Kidney epithelial cell (primary cell): ENCODE measurements at regions not wholly inside any gene's neighbourhood (a gene's known extent, or its start where the extent isn't known, plus 50 kb on each side); places are given as distances from the start of the nearest gene placed in this dataset.
A peak's percentile ranks its signal among the peaks of the same experiment; 100 is the strongest.

Experiments
- DNase-seq: peaks from one replicate; pipeline ENCODE4 v3.0.0-alpha.2; 2010; ENCODE audit warnings: low read depth
- H3K27me3 ChIP-seq: 2 replicates; pipeline ENCODE4 v1.6.0; 2011; ENCODE audit warnings: low read length; ENCODE audit not compliant: control insufficient read depth, insufficient read depth
- H3K36me3 ChIP-seq: 2 replicates; pipeline ENCODE4 v1.5.1; 2011; ENCODE audit warnings: low read length; ENCODE audit not compliant: control insufficient read depth, insufficient read depth
- H3K4me3 ChIP-seq: 2 replicates; pipeline ENCODE4 v1.5.1; 2011; ENCODE audit warnings: low read depth, mild to moderate bottlenecking, control low read depth, low read length
- CTCF ChIP-seq: IDR thresholded peaks from 2 replicates; pipeline ENCODE4 v1.5.1; 2011; ENCODE audit warnings: mild to moderate bottlenecking, moderate library complexity, low read length, control low read depth, inconsistent platforms; ENCODE audit not compliant: insufficient read depth, poor library complexity, severe bottlenecking

DNA sequence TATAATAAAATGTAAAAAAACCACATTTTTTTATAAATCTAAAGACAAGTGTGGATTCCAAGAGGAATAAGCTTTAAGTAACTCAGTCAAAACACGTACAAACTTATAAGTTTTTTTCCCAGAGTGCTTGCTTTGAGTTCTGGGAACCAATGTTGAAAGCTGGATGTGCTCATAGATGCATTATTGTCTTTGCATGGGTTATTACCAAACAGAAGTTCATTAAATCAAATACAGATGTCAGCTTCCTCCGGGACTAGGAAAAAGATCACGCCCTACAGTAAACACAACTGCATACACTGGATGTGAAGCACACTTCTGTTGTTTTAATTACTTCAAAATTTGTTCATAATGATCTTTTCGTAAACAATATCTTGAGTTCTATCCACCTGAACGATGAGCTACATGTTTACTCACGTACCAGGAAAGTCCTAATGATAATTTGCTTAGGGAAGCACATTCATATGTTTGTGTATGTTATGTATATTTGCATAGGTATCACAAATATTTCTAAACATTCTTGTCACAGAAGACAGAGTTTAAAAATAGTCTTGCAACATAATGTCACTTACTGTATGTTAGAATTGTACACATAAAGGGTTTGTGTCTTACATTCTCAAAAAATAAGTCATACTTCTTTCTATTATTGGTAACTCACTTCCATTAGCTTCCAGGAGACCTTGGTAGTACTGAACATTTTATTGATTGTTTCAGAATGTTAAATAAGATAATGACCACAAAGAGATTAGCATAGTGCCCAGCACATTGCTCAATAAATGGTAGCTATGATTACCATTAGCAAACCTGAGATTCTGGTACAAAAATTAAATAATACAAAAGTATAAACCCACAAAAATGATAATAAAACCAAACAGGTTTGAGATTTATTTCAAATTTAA lies 427.4 kb downstream of the CETN3 start:
- Histone ChIP-seq H3K36me3 (no peaks in the 10 kb centered on the region), H3K4me3 (no peak overlapping the region), H3K27me3 (no peaks in the 10 kb centered on the region)
- no peak for TF ChIP-seq CTCF
- no peak for DNase-seq

GRCh38 chr5:89981021-89981420 lies 428.5 kb downstream of the CETN3 start:
- Histone ChIP-seq H3K36me3 (no peaks in the 10 kb centered on the region), H3K4me3 (no peak overlapping the region), H3K27me3 (no peaks in the 10 kb centered on the region)
- no peak for TF ChIP-seq CTCF
- DNase-seq, result no peak

DNA sequence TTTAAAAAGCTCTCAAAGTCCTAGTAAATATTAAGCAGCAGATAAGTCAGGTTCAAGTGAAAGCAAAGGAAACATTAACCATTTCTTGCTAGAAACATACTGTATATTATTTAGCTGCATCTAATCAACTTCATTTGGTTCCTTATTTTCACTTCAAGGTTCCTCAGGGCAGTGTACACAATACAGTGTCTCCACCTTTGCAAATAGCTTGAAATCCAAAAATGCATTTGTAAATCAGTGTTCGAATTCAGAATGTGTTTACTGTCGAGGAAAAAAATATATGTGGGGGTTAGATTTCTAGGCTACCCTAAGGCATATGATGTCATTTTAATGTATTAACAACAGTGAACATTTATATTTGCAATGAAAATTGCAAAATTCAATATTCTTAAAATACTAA lies 436.0 kb downstream of the CETN3 start:
- Histone ChIP-seq H3K36me3 (no peaks in the 10 kb centered on the region), H3K4me3 (no peak overlapping the region), H3K27me3 (no peaks in the 10 kb centered on the region)
- no peak for DNase-seq
- no peak for TF ChIP-seq CTCF

GRCh38 chr5:89972901-89973300 lies 436.7 kb downstream of the CETN3 start:
- no peak for DNase-seq
- H3K4me3 ChIP-seq, result no peak overlapping the region
- H3K36me3 ChIP-seq, result no peaks in the 10 kb centered on the region
- TF ChIP-seq CTCF, result no peak
- H3K27me3 ChIP-seq, result no peaks in the 10 kb centered on the region

GRCh38 chr5:89968958-89969381 lies 440.6 kb downstream of the CETN3 start:
- peak; percentile 2 for DNase-seq
- Histone ChIP-seq H3K27me3 (no peaks in the 10 kb centered on the region), H3K36me3 (no peaks in the 10 kb centered on the region), H3K4me3 (no peak overlapping the region)
- no peak for TF ChIP-seq CTCF

GRCh38 chr5:89967771-89968444 lies 441.6 kb downstream of the CETN3 start:
- no peaks in the 10 kb centered on the region for H3K27me3 ChIP-seq
- DNase-seq, result peak; percentile 1
- H3K36me3 ChIP-seq, result no peaks in the 10 kb centered on the region
- no peak for TF ChIP-seq CTCF
- H3K4me3 ChIP-seq, result no peak overlapping the region
